Lung (tissue), 11 donors: ENCODE measurements at regions not wholly inside any gene's neighbourhood (a gene's known extent, or its start where the extent isn't known, plus 50 kb on each side); places are given as distances from the start of the nearest gene placed in this dataset.

Experiments
- ATAC-seq: fragments of 200-7000 bp; cut with Tn5 transposase; one replicate; pipeline ENCODE4 v1.9.1; 2020; ENCODE audit warnings: moderate number of reproducible peaks; ENCODE audit not compliant: insufficient read depth, low FRiP score
- DNase-seq, 3 donors: peaks; one replicate each; pipeline ENCODE4 v3.0.0-alpha.2; 2013 to 2017
- H3K27ac ChIP-seq, 2 donors: one replicate each; pipeline ENCODE4 v1.5.1; 2013; ENCODE audit warnings: mild to moderate bottlenecking in 2 of 2, moderate library complexity in 2 of 2, control low read depth in 1 of 2, inconsistent platforms in 1 of 2, low read depth in 1 of 2, low read length in 1 of 2
- H3K27me3 ChIP-seq, 3 donors: one replicate each; pipeline ENCODE4 v1.5.1; 2013; ENCODE audit warnings: low read length in 2 of 3; ENCODE audit not compliant: control insufficient read depth in 3 of 3, insufficient read depth in 3 of 3
- H3K36me3 ChIP-seq, 4 donors: one replicate each; pipeline ENCODE4 v1.5.1; 2013; ENCODE audit warnings: low read length in 4 of 4, mild to moderate bottlenecking in 1 of 4, moderate library complexity in 1 of 4; ENCODE audit not compliant: control insufficient read depth in 4 of 4, insufficient read depth in 4 of 4
- H3K4me1 ChIP-seq, 5 donors: one replicate each; pipeline ENCODE4 v1.5.1; 2013; ENCODE audit warnings: low read length in 5 of 5, mild to moderate bottlenecking in 2 of 5, moderate library complexity in 1 of 5; ENCODE audit not compliant: control insufficient read depth in 5 of 5, insufficient read depth in 5 of 5
- H3K4me3 ChIP-seq: one replicate; pipeline ENCODE4 v1.5.1; 2013; ENCODE audit warnings: mild to moderate bottlenecking, control low read depth, moderate library complexity
- H3K9ac ChIP-seq, 2 donors: one replicate each; pipeline ENCODE4 v1.5.1; 2013; ENCODE audit warnings: low read length in 2 of 2, control low read depth in 1 of 2; ENCODE audit not compliant: insufficient read depth in 1 of 2
- H3K9me3 ChIP-seq, 4 donors: one replicate each; pipeline ENCODE4 v1.5.1; 2013; ENCODE audit warnings: low read length in 3 of 4, mild to moderate bottlenecking in 1 of 4, moderate library complexity in 1 of 4; ENCODE audit not compliant: control insufficient read depth in 4 of 4, insufficient read depth in 3 of 4
- CTCF ChIP-seq: IDR thresholded peaks from 2 replicates; pipeline ENCODE4 v1.5.1; 2012; ENCODE audit warnings: mild to moderate bottlenecking; ENCODE audit errors: control extremely low read depth, extremely low read depth
- WGBS, 2 donors: extraction: QIAGEN DNeasy Blood & Tissue Kit; methylation state at CpG; one replicate each; pipeline ENCODE4 v1.1.7; 2013; 5-methylcytosine and 5-hydroxymethylcytosine counted together
- donor health status: control.
- donor health status: control.
- donor health status: Bipolar disorder and iron deficiency.
- donor health status: healthy.
- donor health status: DM: yes; HTN: yes; CAD: no.

- DNase-seq (no peak), ATAC-seq (no peak)
- no peaks in the 10 kb centered on the region for H3K4me1 ChIP-seq
- H3K27me3 ChIP-seq = no peaks in the 10 kb centered on the region
- no peaks in the 10 kb centered on the region for H3K36me3 ChIP-seq
- TF ChIP-seq CTCF = no peak
- no peak overlapping the region for H3K9ac ChIP-seq
- no peak overlapping the region for H3K27ac ChIP-seq
- 72 to 82% methylated on average over 6 of the region's 6 CpGs for WGBS, 2 donors
- H3K9me3 ChIP-seq = peaks cover 0 to 5% (median 0%) of the 10 kb centered on the region in 4 donors
- H3K4me3 ChIP-seq = no peak overlapping the region
Observed at GRCh38 chr4:10253765-10254164, 137.2 kb upstream of the WDR1 start.

GRCh38 chr4:10245751-10246150 is 129.2 kb upstream of the WDR1 start:
- Histone ChIP-seq H3K4me1 (peaks cover 0 to 3% (median 0%) of the 10 kb centered on the region in 5 donors), H3K27ac (no peak overlapping the region), H3K4me3 (no peak overlapping the region), H3K9ac (no peak overlapping the region), H3K36me3 (no peaks in the 10 kb centered on the region), H3K27me3 (no peaks in the 10 kb centered on the region), H3K9me3 (peaks cover 0 to 3% (median 0%) of the 10 kb centered on the region in 4 donors)
- TF ChIP-seq CTCF = no peak
- no peak for ATAC-seq
- DNase-seq = no peak
- 76 to 79% methylated on average over 7 of the region's 7 CpGs for WGBS, 2 donors

DNA sequence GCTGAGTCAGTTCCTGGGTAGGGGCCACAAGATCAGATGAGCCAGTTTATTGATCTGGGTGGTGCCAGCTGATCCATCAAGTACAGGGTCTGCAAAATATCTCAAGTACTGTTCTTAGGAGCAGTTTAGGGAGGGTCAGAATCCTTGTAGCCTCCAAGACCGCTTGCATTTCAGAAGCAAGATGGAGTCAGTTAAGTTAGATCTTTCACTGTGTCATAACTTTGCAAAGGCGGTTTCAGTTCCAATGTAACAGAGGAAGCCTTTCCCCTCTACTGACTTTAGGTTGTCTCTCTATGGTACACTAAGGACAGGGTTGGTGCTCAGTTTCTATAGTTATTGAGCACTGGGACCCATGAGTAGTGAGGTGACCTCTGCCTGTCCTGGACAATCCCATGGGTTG is 127.3 kb upstream of the WDR1 start:
- 94 to 98% methylated on average over 2 of the region's 2 CpGs for WGBS, 2 donors
- no peak for ATAC-seq
- Histone ChIP-seq H3K4me3 (no peak overlapping the region), H3K27ac (no peak overlapping the region), H3K36me3 (no peaks in the 10 kb centered on the region), H3K9ac (no peak overlapping the region), H3K4me1 (peaks cover 0 to 9% (median 0%) of the 10 kb centered on the region in 5 donors), H3K27me3 (no peaks in the 10 kb centered on the region), H3K9me3 (no peaks in the 10 kb centered on the region)
- no peak for TF ChIP-seq CTCF
- DNase-seq = no peak

GRCh38 chr4:10240691-10241090 is 124.1 kb upstream of the WDR1 start:
- WGBS, 2 donors = 1 to 40% methylated on average over 1 of the region's 1 CpG
- DNase-seq = no peak

More at GRCh38 chr4:10240691-10241090, 124.1 kb upstream of the WDR1 start:
- H3K27ac ChIP-seq = no peak overlapping the region
- peaks cover 0 to 9% (median 0%) of the 10 kb centered on the region in 5 donors for H3K4me1 ChIP-seq
- no peak for ATAC-seq
- no peaks in the 10 kb centered on the region for H3K9me3 ChIP-seq
- no peaks in the 10 kb centered on the region for H3K36me3 ChIP-seq
- H3K9ac ChIP-seq = no peak overlapping the region
- H3K27me3 ChIP-seq = no peaks in the 10 kb centered on the region
- no peak for TF ChIP-seq CTCF
- H3K4me3 ChIP-seq = no peak overlapping the region
